WERI-Rb-1 (cell line): ENCODE measurements at regions not wholly inside any gene's neighbourhood (a gene's known extent, or its start where the extent isn't known, plus 50 kb on each side); places are given as distances from the start of the nearest gene placed in this dataset.
A peak's percentile ranks its signal among the peaks of the same experiment; 100 is the strongest.

Source experiments
- DNase-seq: peaks from one replicate; pipeline ENCODE4 v3.0.0-alpha.2; 2020
- H3K27ac ChIP-seq: fragments of 250-450 bp; sonication (Bioruptor Pico); 2 replicates; pipeline ENCODE4 v1.5.1; 2020; ENCODE audit warnings: mild to moderate bottlenecking, moderate library complexity
- H3K27me3 ChIP-seq: fragments of 250-450 bp; sonication (Bioruptor Pico); 2 replicates; pipeline ENCODE4 v1.5.1; 2021; ENCODE audit warnings: mild to moderate bottlenecking, low read depth, moderate library complexity; ENCODE audit not compliant: insufficient read depth, severe bottlenecking
- H3K36me3 ChIP-seq: fragments of 250-450 bp; sonication (Bioruptor Pico); 2 replicates; pipeline ENCODE4 v1.5.1; 2020; ENCODE audit warnings: mild to moderate bottlenecking, moderate library complexity
- H3K4me3 ChIP-seq: 2 replicates; pipeline ENCODE4 v1.5.1; 2011; ENCODE audit warnings: low read depth, mild to moderate bottlenecking, control low read depth, low read length
- H3K9me3 ChIP-seq: fragments of 250-450 bp; sonication (Bioruptor Pico); 2 replicates; pipeline ENCODE4 v1.5.1; 2021; ENCODE audit warnings: mild to moderate bottlenecking, moderate library complexity; ENCODE audit not compliant: severe bottlenecking
- CTCF ChIP-seq: IDR thresholded peaks from 2 replicates; pipeline ENCODE4 v1.5.1; 2011; ENCODE audit warnings: low read depth, mild to moderate bottlenecking, control low read depth, inconsistent platforms, low read length

DNA sequence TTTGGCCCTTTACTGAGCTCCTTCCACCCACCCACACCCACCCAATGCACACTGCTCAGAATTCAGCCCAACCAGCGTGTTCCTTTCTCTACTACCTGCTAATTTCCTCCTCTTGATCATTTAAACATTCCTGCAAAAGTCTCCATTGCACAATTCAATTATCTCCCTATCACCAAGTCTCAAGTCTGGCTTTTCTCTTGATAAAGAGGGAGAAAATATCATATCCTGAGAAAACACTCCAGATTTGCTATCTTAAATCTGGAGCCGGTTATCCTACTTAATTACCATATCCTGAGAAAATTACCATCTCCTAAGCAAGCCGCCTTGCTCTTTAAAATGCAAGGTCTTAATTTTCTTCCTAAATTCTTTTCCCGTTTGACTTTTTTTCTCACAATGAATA, 505.5 kb downstream of the XPNPEP1 start:
- H3K27ac ChIP-seq: no peak overlapping the region
- no peak for DNase-seq
- H3K9me3 ChIP-seq: no peaks in the 10 kb centered on the region
- no peak for TF ChIP-seq CTCF
- no peaks in the 10 kb centered on the region for H3K27me3 ChIP-seq
- H3K36me3 ChIP-seq: no peaks in the 10 kb centered on the region
- H3K4me3 ChIP-seq: no peak overlapping the region

- Histone ChIP-seq H3K4me3 (no peak overlapping the region), H3K9me3 (no peaks in the 10 kb centered on the region), H3K27me3 (no peaks in the 10 kb centered on the region), H3K27ac (no peak overlapping the region), H3K36me3 (no peaks in the 10 kb centered on the region)
- 0 out of 2 replicates have a peak, but pooled peaks have one; percentile 8 for TF ChIP-seq CTCF
- no peak for DNase-seq
These were observed 511.0 kb downstream of the XPNPEP1 start for GRCh38 chr10:109412353-109412752.

DNA sequence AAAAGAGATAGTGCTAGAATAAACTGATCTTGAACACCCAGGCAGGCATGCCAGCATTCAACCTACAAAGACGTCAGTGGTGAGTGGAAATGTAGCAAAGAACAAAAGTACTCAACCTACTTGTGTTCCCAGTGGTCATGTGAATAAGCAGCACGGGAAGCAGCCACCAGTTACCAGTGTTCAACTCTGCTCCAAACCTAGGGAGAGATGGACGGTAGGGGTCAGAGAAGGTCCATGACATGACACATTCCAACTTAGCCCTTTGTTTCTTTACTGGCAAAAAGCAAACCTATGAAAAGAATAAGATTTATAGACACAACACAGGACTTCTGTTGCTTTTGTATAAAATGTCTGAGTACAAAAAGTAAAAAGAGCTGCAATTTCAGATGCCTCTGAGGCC, 511.4 kb downstream of the XPNPEP1 start:
- Histone ChIP-seq H3K9me3 (no peaks in the 10 kb centered on the region), H3K27ac (no peak overlapping the region), H3K4me3 (no peak overlapping the region), H3K27me3 (no peaks in the 10 kb centered on the region), H3K36me3 (no peaks in the 10 kb centered on the region)
- TF ChIP-seq CTCF: no peak
- DNase-seq: no peak

GRCh38 chr10:109405338-109405737, 518.0 kb downstream of the XPNPEP1 start:
- DNase-seq: no peak
- no peaks in the 10 kb centered on the region for H3K9me3 ChIP-seq
- no peak for TF ChIP-seq CTCF
- no peaks in the 10 kb centered on the region for H3K36me3 ChIP-seq
- no peaks in the 10 kb centered on the region for H3K27me3 ChIP-seq
- H3K27ac ChIP-seq: no peak overlapping the region
- H3K4me3 ChIP-seq: no peak overlapping the region

DNA sequence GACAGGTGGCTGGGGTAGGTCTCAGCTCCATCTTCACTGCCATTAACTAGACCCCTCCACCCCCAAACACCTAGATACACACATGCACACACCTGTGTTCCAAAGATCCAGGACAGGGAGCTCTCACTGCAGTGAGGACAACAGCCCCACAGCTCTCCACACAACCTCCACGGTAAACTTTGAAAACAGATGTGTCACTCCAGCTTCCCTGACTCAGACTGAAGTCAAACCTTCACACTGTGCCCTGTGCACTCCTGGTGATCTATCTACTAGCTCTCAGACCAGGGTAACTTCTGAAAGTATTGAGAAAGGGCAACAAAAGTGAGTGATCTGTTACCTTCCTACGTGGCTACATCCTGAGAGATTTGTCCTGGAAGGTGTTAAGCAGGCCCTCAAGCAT, 519.8 kb downstream of the XPNPEP1 start:
- Histone ChIP-seq H3K27me3 (no peaks in the 10 kb centered on the region), H3K36me3 (no peaks in the 10 kb centered on the region), H3K9me3 (no peaks in the 10 kb centered on the region), H3K27ac (no peak overlapping the region), H3K4me3 (no peak overlapping the region)
- no peak for TF ChIP-seq CTCF
- DNase-seq: no peak

- peak; percentile 15; the same call in 1 of the 2 replicates for TF ChIP-seq CTCF
- no peaks in the 10 kb centered on the region for H3K36me3 ChIP-seq
- H3K27ac ChIP-seq: peak overlapping the region; percentile 25
- DNase-seq: peak; percentile 96
- no peak overlapping the region for H3K4me3 ChIP-seq
- no peaks in the 10 kb centered on the region for H3K27me3 ChIP-seq
- peaks cover 2% of the 10 kb centered on the region for H3K9me3 ChIP-seq
These were observed 529.9 kb downstream of the XPNPEP1 start for GRCh38 chr10:109393425-109393824.
